ENCODE measurements at regions not wholly inside any gene's neighbourhood (a gene's known extent, or its start where the extent isn't known, plus 50 kb on each side); places are given as distances from the start of the nearest gene placed in this dataset.

GRCh38 chr2:37812414-37812813 lies 112.7 kb upstream of the RMDN2 start:
- Histone ChIP-seq H3K4me3 (ENCODE audit: low read depth, low read length, poor library complexity, severe bottlenecking) (no peak overlapping the region), H3K9me3 (ENCODE audit: low read depth, low read length, poor library complexity, severe bottlenecking) (no peaks in the 10 kb centered on the region), H3K27me3 (replicated peaks; ENCODE audit: insufficient read depth, low read depth, low read length, poor library complexity) (no peaks in the 10 kb centered on the region), H3K27ac (ENCODE audit: low read depth, low read length, poor library complexity, severe bottlenecking) (no peak overlapping the region), H3K36me3 (ENCODE audit: insufficient read depth, low read length, poor library complexity, severe bottlenecking) (no peaks in the 10 kb centered on the region), H3K4me1 (ENCODE audit: insufficient read depth, low read length, poor library complexity, severe bottlenecking) (no peaks in the 10 kb centered on the region)
- CTCF ChIA-PET = interaction anchor here (0.6 kb wide), 1 partner anchor 65 kb away, joined by 3 read pairs; no protein-coding TSS in a partner anchor
- TF ChIP-seq EZH2 (IDR thresholded peaks at IDR 0.05; ENCODE audit: borderline replicate concordance, low read depth, low read length, poor library complexity, severe bottlenecking) = no peak
- TF ChIP-seq CTCF (conservative IDR thresholded peaks at IDR 0.05; ENCODE audit: low read depth, low read length) = peak; percentile 23; the same call in 1 of the 2 replicates
- no TSS peak for BruUV-seq (replicated peaks)
- POLR2A ChIA-PET (ENCODE audit: low non-redundant PET) = no interaction called here
- intact Hi-C loops (cut with micrococcal nuclease; ENCODE audit: unreplicated experiment) = no loop called here
- no peak for DNase-seq (ENCODE audit: low spot score)

GRCh38 chr2:37812941-37813730 lies 112.0 kb upstream of the RMDN2 start:
- no TSS peak for BruUV-seq (replicated peaks)
- Histone ChIP-seq H3K27ac (ENCODE audit: low read depth, low read length, poor library complexity, severe bottlenecking) (no peak overlapping the region), H3K27me3 (replicated peaks; ENCODE audit: insufficient read depth, low read depth, low read length, poor library complexity) (no peaks in the 10 kb centered on the region), H3K4me3 (ENCODE audit: low read depth, low read length, poor library complexity, severe bottlenecking) (no peak overlapping the region), H3K9me3 (ENCODE audit: low read depth, low read length, poor library complexity, severe bottlenecking) (no peaks in the 10 kb centered on the region), H3K4me1 (ENCODE audit: insufficient read depth, low read length, poor library complexity, severe bottlenecking) (no peaks in the 10 kb centered on the region), H3K36me3 (ENCODE audit: insufficient read depth, low read length, poor library complexity, severe bottlenecking) (no peaks in the 10 kb centered on the region)
- TF ChIP-seq CTCF (conservative IDR thresholded peaks at IDR 0.05; ENCODE audit: low read depth, low read length) (no peak), EZH2 (IDR thresholded peaks at IDR 0.05; ENCODE audit: borderline replicate concordance, low read depth, low read length, poor library complexity, severe bottlenecking) (no peak)
- POLR2A ChIA-PET (ENCODE audit: low non-redundant PET) = no interaction called here
- DNase-seq (ENCODE audit: low spot score) = no peak
- intact Hi-C loops (cut with micrococcal nuclease; ENCODE audit: unreplicated experiment) = no loop called here
- CTCF ChIA-PET = no interaction called here

GRCh38 chr2:37816036-37816435 lies 109.1 kb upstream of the RMDN2 start:
- CTCF ChIA-PET = no interaction called here
- POLR2A ChIA-PET (ENCODE audit: low non-redundant PET) = no interaction called here
- H3K27ac ChIP-seq (ENCODE audit: low read depth, low read length, poor library complexity, severe bottlenecking) = no peak overlapping the region
- no peak for DNase-seq (ENCODE audit: low spot score)
- H3K9me3 ChIP-seq (ENCODE audit: low read depth, low read length, poor library complexity, severe bottlenecking) = no peaks in the 10 kb centered on the region
- H3K4me3 ChIP-seq (ENCODE audit: low read depth, low read length, poor library complexity, severe bottlenecking) = no peak overlapping the region
- BruUV-seq (replicated peaks) = no TSS peak
- H3K36me3 ChIP-seq (ENCODE audit: insufficient read depth, low read length, poor library complexity, severe bottlenecking) = no peaks in the 10 kb centered on the region
- intact Hi-C loops (cut with micrococcal nuclease; ENCODE audit: unreplicated experiment) = no loop called here
- no peaks in the 10 kb centered on the region for H3K27me3 ChIP-seq (replicated peaks; ENCODE audit: insufficient read depth, low read depth, low read length, poor library complexity)
- TF ChIP-seq CTCF (conservative IDR thresholded peaks at IDR 0.05; ENCODE audit: low read depth, low read length) (no peak), EZH2 (IDR thresholded peaks at IDR 0.05; ENCODE audit: borderline replicate concordance, low read depth, low read length, poor library complexity, severe bottlenecking) (no peak)
- H3K4me1 ChIP-seq (ENCODE audit: insufficient read depth, low read length, poor library complexity, severe bottlenecking) = no peaks in the 10 kb centered on the region

Measured in A673 (cell line).